ENCODE measurements at regions not wholly inside any gene's neighbourhood (a gene's known extent, or its start where the extent isn't known, plus 50 kb on each side); places are given as distances from the start of the nearest gene placed in this dataset.

GRCh38 chr15:29526802-29527201 lies 257.2 kb upstream of the NSMCE3 start:
- H3K27ac ChIP-seq (ENCODE audit: control insufficient read depth, insufficient read depth, low read length) = no peak overlapping the region
- TF ChIP-seq EZH2 (IDR thresholded peaks at IDR 0.05; ENCODE audit: low read length) = no peak
- no peak for TF ChIP-seq CTCF (optimal IDR thresholded peaks at IDR 0.05 in 1 of 3, IDR thresholded peaks at IDR 0.05 in 1 of 3, conservative IDR thresholded peaks at IDR 0.05 in 1 of 3; ENCODE audit: extremely low read depth in 1 of 3, insufficient read depth in 2 of 3, low read length in 3 of 3)
- H3K36me3 ChIP-seq (ENCODE audit: control insufficient read depth in 2 of 2, extremely low read depth in 1 of 2, insufficient read depth in 2 of 2, low read length in 2 of 2) = no peaks in the 10 kb centered on the region
- peaks cover 7% of the 10 kb centered on the region for H3K4me1 ChIP-seq (ENCODE audit: control insufficient read depth, extremely low read depth, insufficient read depth, low read length)
- no peaks in the 10 kb centered on the region for H3K9me3 ChIP-seq (ENCODE audit: control insufficient read depth, low read depth, low read length)
- no peak overlapping the region for H3K9ac ChIP-seq (ENCODE audit: control insufficient read depth, extremely low read depth, insufficient read depth, low read length)
- H3K9me1 ChIP-seq (ENCODE audit: control insufficient read depth, extremely low read depth, insufficient read depth, low read length) = no peaks in the 10 kb centered on the region
- DNase-seq (ENCODE audit: low read depth, low spot score) (no peak), FAIRE-seq (no peak)
- dilution Hi-C loops (cut with MboI; ENCODE audit: extremely low pct_ligation_motif_present, low sequenced_read_pairs) = no loop called here
- H4K20me1 ChIP-seq (ENCODE audit: control insufficient read depth, extremely low read depth, insufficient read depth, low read length) = no peaks in the 10 kb centered on the region
- peaks cover 3% of the 10 kb centered on the region for H3K27me3 ChIP-seq (ENCODE audit: control insufficient read depth, extremely low read depth, insufficient read depth, low read length)
- no peak overlapping the region for H3K4me3 ChIP-seq (ENCODE audit: control insufficient read depth in 2 of 3, extremely low read depth in 1 of 3, insufficient read depth in 2 of 3, low read depth in 1 of 3, low read length in 3 of 3)
- no peaks in the 10 kb centered on the region for H3K79me2 ChIP-seq (ENCODE audit: control insufficient read depth, insufficient read depth, low read length)
- H3K4me2 ChIP-seq (ENCODE audit: control insufficient read depth, extremely low read depth, insufficient read depth, low read depth, low read length) = no peak overlapping the region
- no peak overlapping the region for H2AFZ ChIP-seq (ENCODE audit: control insufficient read depth, low read length)

GRCh38 chr15:29522373-29523276 lies 253.0 kb upstream of the NSMCE3 start:
- Histone ChIP-seq H3K4me1 (ENCODE audit: control insufficient read depth, extremely low read depth, insufficient read depth, low read length) (peaks cover 7% of the 10 kb centered on the region), H3K4me2 (ENCODE audit: control insufficient read depth, extremely low read depth, insufficient read depth, low read depth, low read length) (peak overlapping the region; percentile 37), H3K27ac (ENCODE audit: control insufficient read depth, insufficient read depth, low read length) (no peak overlapping the region), H3K9me3 (ENCODE audit: control insufficient read depth, low read depth, low read length) (peaks cover 2% of the 10 kb centered on the region), H3K79me2 (ENCODE audit: control insufficient read depth, insufficient read depth, low read length) (no peaks in the 10 kb centered on the region), H4K20me1 (ENCODE audit: control insufficient read depth, extremely low read depth, insufficient read depth, low read length) (no peaks in the 10 kb centered on the region), H3K9ac (ENCODE audit: control insufficient read depth, extremely low read depth, insufficient read depth, low read length) (no peak overlapping the region), H3K27me3 (ENCODE audit: control insufficient read depth, extremely low read depth, insufficient read depth, low read length) (peaks cover 3% of the 10 kb centered on the region), H3K9me1 (ENCODE audit: control insufficient read depth, extremely low read depth, insufficient read depth, low read length) (no peaks in the 10 kb centered on the region), H3K36me3 (ENCODE audit: control insufficient read depth in 2 of 2, extremely low read depth in 1 of 2, insufficient read depth in 2 of 2, low read length in 2 of 2) (no peaks in the 10 kb centered on the region), H3K4me3 (ENCODE audit: control insufficient read depth in 2 of 3, extremely low read depth in 1 of 3, insufficient read depth in 2 of 3, low read depth in 1 of 3, low read length in 3 of 3) (no peak overlapping the region), H2AFZ (ENCODE audit: control insufficient read depth, low read length) (no peak overlapping the region)
- TF ChIP-seq CTCF (optimal IDR thresholded peaks at IDR 0.05 in 1 of 3, IDR thresholded peaks at IDR 0.05 in 1 of 3, conservative IDR thresholded peaks at IDR 0.05 in 1 of 3; ENCODE audit: extremely low read depth in 1 of 3, insufficient read depth in 2 of 3, low read length in 3 of 3) (no peak), EZH2 (IDR thresholded peaks at IDR 0.05; ENCODE audit: low read length) (no peak)
- FAIRE-seq (no peak), DNase-seq (ENCODE audit: low read depth, low spot score) (no peak)
- dilution Hi-C loops (cut with MboI; ENCODE audit: extremely low pct_ligation_motif_present, low sequenced_read_pairs) = no loop called here
